NCI-H1092 treated with DMSO at 0.1 percent for 48 hours (cell line): ENCODE measurements at regions not wholly inside any gene's neighbourhood (a gene's known extent, or its start where the extent isn't known, plus 50 kb on each side); places are given as distances from the start of the nearest gene placed in this dataset.

Experiments
- DNase-seq: peaks from one replicate; lab custom pipeline; 2025; lab: John Stamatoyannopoulos, UW

DNA sequence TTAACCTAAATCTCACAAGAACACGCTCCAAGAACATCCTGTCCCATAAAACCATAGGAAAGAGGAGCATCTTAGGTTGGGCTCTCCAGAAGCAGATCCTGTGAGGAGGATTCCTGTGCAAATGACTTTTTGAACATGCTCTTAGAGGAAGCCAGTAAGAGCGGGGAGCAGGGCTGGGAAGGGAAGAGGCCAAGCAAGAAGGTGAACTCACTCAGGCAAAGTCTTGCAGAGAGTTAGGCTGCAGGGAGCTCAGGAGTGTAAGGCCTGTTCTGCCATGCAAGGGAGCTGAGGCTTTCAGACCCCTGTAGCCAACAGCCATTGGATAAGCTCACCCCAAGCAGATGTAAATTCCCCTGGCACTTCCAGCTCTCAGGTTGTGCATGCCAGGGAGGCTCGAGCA, 63.6 kb upstream of the LY86 start:
- no peak for DNase-seq

DNA sequence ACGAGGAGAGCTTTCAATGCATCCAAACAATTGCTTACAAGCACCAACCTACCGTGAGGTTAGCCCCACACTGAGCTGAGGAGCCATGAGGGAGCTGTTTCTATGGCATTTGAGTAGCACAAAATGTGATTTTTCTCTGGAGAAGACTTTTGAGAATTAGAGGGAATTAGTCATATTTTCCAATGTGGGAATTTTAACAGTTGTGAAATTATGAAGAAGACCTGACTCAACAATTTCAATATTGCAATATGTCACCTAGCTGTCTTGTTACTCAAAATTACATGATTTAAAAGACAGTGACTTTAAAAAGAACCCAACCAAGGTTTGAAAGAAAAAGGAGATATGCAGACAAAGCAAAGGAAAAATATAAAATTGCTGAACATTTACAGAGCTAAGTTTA, 62.6 kb upstream of the LY86 start:
- no peak for DNase-seq

DNA sequence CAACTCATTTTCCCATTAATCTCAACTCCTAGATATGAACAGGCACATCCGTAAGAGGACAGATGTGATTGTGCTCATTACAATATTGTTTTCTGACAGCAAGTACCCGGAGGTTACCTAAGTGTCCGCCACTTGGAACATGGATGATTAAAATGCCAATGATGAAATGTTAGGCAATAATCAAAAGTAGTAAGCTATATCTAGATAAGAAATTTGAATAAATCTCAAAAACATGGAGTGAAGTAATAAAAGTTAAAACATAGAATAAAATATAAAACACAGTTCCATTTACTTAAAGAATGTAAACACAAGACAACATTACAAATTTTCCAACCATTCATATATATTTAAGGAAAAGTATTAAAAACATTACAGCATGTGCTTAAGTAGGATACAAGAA, 59.2 kb upstream of the LY86 start:
- DNase-seq = no peak

DNA sequence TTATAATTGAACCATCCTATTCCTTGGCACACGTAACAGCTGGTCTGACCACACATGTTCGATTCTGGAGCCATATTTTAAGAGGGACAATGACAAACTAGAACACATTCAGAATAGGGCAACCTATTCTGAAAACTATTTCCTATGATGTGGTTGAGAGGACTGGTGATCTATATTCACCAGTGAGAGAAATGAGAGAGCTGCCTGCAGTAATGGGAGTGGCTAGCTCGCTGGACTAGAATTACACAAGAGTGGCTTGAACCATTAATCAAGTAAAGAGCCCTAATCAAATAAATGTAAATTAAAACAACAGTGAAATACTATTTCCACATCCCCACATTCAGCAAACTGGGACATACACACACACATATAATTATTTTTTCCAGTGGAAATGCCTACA, 55.3 kb upstream of the LY86 start:
- no peak for DNase-seq

DNA sequence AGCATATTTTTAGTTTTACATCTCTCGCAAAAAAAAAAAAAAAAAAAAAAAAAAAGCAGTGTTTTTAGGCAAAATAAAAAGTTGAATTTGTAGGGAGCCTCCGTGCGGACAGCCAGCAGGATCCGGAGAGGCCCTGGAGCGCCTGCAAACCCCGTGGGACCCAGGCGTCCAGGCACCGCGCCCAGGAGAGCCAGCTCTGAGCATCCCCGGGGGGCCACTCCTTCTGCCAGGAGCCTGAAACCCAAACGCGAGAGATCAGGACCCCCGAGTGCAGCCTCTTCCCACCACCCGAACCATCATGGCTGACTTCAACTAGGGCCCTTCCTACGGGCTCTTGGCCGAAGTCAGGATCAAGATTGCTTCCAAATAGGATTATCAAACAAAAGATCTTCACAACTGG, 54.1 kb upstream of the LY86 start:
- DNase-seq = no peak

DNA sequence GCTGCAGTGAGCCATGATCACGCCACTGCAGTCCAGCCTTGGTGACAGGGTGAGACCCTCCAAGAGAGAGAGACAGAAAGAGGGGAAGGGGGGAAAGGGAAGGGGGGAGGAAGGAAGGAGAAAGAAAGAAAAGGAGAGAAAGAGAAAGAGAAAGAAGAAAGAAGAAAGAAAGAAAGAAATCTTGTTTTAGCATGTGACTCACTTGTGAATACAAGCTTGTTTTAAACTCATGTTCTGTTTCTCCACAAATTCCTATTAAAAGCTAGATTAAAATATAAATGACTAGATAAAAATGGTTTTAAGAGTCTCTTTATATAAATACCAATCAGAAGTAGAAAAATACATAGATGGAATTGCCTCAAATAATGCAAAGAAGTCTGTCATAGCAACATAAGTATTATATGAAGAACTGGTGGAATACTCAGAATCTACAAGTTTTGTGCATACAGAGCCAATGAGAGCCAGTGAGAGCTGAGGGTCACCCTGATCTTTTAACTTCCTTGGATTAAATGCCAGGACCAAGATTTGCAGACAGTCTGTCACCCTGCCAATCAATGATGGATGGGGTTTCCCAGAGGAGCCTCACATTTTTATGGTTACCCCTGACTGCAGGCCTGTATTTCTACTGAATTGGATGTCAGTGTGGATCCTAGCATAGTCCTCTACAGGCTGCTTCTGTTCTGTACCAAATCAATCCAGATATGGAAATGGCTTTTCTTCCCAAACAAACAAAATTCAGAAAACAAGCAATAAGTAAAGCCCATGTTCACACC, 50.8 kb upstream of the LY86 start:
- no peak for DNase-seq

DNA sequence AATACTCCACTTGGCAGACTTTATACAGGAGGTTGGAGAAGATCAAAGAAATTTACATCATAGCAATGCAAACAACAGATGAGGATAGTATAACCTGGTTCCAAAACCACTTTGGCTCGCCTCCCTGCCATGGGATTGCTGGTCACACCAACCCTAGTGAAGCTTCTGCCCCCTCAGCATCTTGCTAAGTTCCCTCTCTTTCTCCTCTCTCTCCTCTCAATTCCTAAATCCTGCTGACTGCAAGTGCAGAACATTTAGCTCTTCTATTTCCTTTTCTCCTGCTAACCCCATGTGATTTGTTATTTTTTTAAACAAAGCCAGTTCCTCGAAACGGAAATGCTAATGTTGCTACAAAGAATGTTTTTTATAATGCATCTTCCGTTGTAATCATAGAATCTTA, 50.3 kb upstream of the LY86 start:
- no peak for DNase-seq
